HCEC 1CT (cell line): ENCODE measurements at regions not wholly inside any gene's neighbourhood (a gene's known extent, or its start where the extent isn't known, plus 50 kb on each side); places are given as distances from the start of the nearest gene placed in this dataset.
"Not testable (repeated sequence)": the region's sequence is repeated elsewhere in the genome, so short reads cannot be mapped to it uniquely, and the experiment has no call there.

ENCODE experiments used
- DNase-seq: peaks from one replicate; pipeline ENCODE4 v3.0.0-alpha.2; 2017

DNA sequence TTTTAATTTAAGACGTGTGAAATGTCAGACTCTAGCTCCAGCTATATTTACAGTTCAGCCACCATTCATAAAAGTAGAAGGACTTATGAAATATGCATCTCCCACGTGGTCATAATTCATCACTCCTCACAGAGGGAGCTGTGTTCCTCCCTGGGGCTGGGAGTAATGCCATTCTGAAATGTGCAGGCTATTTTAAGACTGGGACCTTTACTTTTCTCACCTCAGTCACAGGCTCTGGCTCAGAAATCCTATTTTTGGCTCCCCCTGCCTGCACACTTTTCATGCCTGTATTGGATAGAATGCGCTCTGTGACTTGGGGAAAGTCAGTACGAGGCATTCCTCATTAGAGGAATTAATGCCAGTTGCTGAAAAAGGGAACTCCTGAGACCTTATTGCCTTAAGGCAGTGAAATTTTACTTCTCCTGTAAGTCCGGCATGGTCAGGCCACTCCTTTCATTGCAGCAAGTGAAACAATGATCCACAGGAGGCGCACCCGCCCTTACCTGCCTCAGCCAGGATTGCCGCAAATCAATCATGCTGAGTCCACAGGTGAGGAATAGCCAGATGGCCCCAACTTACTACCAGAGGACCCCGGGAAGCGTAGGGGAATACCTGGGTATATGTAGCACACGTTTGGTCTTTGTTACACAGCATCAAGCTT is 1133.2 kb upstream of the TMEM132C start:
- DNase-seq: peak; percentile 32

DNA sequence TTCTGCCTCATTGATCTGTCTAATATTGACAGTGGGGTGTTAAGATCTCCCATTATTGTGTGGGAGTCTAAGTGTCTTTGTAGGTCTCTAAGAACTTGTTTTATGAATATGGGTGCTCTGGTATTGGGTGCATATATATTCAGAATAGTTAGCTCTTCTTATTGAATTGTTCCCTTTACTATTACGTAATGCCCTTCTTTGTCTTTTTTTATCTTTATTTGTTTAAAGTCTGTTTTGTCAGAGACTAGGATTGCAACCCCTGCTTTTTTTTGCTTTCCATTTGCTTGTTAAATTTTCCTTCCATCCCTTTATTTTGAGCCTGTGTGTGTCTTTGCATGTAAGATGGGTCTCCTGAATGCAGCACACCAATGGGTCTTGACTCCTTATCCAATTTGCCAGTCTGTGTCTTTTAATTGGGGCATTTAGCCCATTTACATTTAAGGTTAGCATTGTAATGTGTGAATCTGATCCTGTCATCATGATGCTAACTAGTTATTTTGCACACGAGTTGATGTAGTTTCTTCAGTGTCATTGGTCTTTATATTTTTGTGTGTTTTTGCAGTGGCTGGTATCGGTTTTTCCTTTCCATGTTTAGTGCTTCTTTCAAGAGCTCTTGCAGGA is 1126.0 kb upstream of the TMEM132C start:
- not testable (repeated sequence) for DNase-seq

DNA sequence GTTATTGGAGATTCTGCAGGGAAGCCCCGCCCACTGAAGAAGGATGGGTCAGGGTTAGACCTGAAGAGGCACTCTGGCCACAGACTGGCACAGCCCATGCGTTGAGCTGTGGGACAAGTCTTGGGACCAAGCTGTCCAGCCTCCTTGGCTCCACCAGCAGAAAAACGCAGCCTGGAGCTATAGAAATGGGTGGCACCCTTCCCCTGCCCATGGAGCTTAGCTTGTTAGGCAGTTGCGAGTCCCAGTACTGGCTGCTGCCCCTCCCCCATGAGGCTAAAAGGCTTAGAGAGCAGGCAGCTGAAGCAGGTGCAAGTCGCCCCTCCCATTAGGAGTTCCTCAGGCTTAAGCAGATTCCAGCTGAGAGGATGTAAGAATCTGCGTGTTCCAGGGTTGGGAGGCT is 1124.0 kb upstream of the TMEM132C start:
- no peak for DNase-seq

GRCh38 chr12:127144770-127145169 is 1122.2 kb upstream of the TMEM132C start:
- no peak for DNase-seq

- no peak for DNase-seq
These were observed 1121.6 kb upstream of the TMEM132C start for GRCh38 chr12:127145241-127145928.

DNA sequence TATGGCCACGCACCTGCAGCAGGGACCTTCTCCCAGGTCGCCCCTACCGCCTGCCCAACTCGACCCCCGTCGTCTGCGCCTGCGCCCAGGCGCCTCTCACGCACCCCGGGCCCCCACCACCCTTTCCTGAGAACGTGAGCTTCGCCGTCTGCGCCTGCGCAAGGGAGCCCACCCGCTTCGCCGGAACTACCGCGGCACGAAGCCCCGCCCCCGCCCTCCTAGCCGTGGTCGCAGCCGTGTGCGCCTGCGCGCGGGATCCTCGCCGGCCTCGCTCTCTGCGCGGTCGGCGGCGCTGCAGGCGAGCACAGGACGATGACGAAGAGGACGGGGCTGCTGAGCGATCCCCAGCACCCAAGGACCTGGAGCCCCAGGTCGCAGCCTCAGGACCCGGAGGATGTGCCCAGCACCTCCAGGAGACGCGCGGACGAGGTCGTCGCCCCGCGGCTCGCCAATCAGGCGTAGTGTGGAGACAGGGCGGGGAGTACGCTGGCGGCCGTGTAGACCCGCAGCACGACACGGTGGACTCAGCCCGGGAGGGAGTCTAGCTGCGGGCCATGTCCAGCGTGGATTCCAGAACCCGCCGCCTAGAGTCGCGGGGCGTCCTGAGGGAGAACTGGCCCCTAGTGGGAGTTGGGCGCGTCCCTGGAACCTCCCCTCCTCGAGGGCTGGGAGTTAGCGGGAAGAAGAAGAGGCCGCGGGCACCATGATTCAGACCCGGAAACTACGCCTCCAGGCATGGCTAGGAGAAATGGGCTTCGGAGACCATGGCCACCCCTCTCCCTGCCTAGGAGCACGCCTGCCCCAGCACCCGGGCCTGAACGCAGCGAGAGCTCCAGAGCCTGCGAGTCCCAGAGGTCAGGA is 1120.8 kb upstream of the TMEM132C start:
- DNase-seq: no peak

DNA sequence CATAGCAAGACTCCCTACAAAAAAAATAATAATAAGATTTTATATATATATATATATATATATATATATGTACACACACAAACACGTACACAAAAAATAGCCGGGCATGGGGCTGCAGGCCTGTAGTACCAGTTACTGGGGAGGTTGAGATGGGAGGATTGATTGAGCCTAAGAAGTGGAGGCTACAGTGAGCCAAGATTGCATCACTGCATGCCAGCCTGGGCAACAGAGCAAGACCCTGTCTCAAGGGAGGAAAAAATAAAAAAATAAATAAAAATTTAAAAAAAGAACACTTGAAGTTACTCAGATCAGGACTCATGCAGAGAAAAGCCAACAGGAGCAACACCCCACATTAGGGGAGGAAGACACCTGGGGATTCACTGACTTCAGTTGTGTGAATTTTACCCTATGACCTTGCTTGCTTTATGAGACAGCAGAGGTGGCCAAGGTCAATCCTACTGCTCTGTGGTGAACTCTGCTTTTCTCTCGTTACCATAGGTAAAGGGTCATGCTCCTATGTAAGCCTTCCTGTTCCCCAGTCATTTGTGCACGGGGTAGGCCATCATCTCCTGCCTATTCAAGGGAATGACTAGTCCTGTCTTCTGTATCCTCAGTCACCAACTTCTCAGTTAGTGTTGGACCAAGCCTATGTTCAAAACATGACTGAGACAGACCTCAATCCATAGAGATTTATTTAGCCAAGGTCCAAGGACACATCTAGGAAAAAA is 1119.8 kb upstream of the TMEM132C start:
- no peak for DNase-seq

GRCh38 chr12:127147724-127148123 is 1119.2 kb upstream of the TMEM132C start:
- DNase-seq: no peak

DNA sequence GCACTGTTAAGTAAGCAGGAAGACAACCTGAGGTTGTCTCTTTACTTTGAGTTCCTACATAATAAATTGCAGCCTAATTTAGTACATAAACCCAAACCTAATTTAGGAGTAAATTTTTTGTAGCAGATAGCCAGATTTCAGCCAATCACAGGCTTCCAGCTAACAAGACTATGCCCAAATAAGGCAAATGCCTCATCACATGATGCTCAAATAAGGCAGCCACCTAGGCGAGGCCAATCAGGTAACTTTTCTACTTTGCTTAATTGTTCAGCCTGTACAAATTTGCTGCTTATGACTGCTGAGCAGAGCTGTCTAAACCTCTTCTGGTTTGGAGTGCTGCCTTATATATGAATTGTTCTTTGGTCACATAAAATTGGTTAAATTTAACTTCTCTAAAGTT is 1118.7 kb upstream of the TMEM132C start:
- DNase-seq: no peak

- DNase-seq: peak; percentile 49
These were observed 1117.6 kb upstream of the TMEM132C start for GRCh38 chr12:127149226-127149964.

DNA sequence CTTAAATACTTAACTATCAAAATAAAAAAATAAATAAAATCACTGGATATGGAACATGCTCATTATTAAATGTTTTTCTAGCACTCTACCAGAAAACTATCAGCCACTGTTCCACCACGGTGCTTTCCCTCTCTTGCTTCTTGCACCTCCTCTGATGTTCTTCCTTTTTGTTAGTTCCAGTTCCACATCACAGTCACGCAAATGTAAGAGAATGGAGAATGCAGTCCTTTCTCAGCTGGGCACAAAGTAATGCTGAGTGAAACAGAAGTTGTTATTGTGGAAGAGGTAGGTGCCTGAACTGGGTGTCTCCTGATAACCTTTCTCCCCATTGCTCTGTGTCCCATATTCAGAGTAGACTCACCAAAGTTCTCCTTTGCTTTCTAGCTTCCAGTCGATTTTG is 1116.9 kb upstream of the TMEM132C start:
- DNase-seq: no peak

GRCh38 chr12:127150479-127150878 is 1116.5 kb upstream of the TMEM132C start:
- DNase-seq: peak; percentile 60

GRCh38 chr12:127150956-127151355 is 1116.0 kb upstream of the TMEM132C start:
- no peak for DNase-seq

DNA sequence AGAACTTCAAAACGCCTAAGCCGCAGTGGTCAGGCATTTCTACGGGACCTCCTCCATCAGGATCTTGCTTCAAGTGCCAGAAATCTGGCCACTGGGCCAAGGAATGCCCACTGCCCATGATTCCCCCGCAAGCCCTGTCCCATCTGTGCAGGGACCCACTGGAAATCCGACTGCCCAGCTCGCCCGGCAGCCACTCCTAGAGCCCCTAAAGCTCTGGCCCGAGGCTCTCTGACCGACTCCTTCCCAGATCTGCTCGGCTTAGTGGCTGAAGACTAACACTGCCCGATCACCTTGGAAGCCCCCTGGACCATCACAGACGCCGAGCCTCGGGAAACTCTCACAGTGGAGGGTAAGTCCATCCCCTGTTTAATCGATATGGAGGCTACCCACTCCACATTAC is 1113.0 kb upstream of the TMEM132C start:
- DNase-seq: no peak

- DNase-seq: not testable (repeated sequence)
These were observed 1112.1 kb upstream of the TMEM132C start for GRCh38 chr12:127154830-127155229.

DNA sequence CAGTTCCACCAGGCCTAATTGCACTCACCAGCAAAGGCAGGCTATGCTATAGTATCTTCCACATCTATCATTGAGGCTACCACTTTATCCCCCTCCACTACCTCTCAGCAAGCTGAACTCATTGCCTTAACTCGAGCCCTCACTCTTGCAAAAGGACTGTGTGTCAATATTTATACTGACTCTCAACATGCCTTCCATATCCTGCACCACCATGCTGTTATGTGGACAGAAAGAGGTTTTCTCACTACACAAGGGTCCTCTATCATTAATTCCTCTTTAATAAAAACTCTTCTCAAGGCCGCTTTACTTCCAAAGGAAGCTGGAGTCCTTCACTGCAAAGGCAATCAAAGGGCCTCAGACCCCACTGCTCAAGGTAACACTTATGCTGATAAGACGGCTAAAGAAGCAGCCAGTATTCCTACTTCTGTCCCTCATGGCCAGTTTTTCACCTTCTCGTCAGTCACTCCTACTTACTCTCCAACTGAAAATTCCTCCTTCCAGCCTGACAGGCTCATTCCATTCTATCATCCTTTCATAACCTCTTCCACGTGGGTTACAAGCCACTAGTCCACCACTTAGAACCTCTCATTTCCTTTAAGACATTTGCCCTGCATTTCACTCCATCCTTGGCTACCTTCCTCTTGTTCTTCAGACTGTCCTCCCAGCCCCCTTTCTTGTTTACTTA is 1110.9 kb upstream of the TMEM132C start:
- DNase-seq: not testable (repeated sequence)

GRCh38 chr12:127157501-127158366 is 1109.2 kb upstream of the TMEM132C start:
- not testable (repeated sequence) for DNase-seq

DNA sequence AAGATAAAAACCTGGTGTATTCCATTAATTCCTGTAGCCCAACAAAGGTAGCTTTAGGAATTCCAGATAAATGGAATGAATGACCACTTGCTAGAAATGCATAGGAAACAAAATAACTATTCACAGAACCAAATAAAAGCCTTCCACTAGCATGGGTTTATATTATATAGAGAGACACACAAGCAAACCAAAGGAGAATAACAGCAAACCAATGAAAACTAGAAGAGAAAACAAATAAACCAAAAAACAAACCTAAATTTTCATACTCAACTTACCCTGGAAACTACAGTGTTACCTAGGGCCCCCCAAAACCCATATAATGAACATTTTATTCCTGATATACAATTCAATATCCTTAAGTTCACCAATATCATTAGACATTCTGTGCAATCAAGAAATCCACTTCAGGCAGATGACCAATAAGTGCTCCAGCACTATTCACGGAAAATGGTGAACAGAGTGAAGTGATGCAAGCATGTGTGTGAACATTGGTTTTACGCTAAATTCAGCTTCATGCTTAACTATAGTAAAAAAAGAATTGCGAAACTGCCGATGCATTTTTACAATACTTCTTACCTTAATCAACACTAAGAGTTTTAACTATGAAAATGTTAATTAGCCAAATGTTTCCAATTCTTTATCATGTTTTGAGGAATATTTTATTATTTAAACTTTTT is 1108.4 kb upstream of the TMEM132C start:
- no peak for DNase-seq

GRCh38 chr12:127161466-127161865 is 1105.5 kb upstream of the TMEM132C start:
- DNase-seq: no peak

DNA sequence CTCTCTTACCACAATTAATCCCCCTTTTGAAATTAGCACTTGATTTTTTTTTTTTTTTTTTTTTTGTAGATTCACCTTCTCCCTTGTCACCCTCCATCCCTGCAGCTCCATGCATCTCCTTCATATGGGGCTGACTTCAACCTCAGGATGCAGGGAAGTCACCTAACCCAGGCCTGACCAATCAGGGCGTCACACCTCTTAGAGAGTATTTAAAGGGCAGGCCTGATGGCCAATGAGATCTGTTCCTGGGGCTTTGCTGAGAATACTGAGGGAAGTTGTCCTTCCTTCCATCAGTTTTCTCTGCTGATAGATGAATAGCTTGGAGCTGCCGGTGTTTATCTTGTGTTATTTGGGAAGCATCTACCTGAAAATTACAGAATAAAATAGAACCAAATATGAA is 1104.7 kb upstream of the TMEM132C start:
- DNase-seq: no peak
